GM18907 (cell line): ENCODE measurements at regions not wholly inside any gene's neighbourhood (a gene's known extent, or its start where the extent isn't known, plus 50 kb on each side); places are given as distances from the start of the nearest gene placed in this dataset.

ENCODE experiments used
- ATAC-seq: cut with Tn5 transposase; IDR thresholded peaks from one replicate; pipeline ENCODE4 v1.9.1; 2021; ENCODE audit warnings: mild to moderate bottlenecking, moderate library complexity; ENCODE audit not compliant: unreplicated experiment

DNA sequence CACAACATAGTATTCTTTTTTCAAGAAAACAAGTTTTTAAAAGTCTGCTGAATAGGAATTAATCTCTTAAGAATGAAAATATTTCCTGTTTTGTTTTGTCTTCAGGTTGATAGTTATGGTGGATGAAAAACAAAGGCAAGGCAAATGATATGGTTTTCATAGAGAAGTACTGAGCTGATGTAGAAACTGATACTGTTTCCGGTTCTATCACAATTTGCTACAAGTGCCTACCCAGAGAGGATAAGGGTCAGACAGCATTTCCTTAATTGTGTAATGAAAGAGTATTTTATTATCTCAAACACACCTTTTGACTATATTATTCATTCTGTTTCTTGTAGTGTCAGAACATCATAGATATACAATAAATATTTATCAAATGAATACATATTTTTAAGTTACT, 836.3 kb downstream of the SQOR start:
- no peak for ATAC-seq

DNA sequence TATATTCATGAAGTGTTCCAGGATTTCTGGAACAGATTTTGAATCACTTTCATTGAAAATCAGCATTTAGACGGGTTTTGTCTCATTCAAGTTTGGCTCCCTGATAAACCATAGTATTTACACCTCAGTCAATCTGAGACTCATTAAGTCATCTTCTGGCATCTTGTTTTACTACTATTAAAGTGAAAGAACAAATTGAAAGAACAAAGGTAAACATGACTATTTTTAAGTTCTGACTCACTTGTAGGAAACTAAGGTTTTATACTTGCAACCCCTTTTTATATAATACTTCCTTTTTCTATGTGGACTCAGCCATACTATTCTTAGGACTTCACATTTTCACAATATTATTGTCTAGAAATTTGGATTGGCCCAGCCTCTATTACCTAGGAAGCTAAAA, 854.4 kb downstream of the SQOR start:
- ATAC-seq = no peak

DNA sequence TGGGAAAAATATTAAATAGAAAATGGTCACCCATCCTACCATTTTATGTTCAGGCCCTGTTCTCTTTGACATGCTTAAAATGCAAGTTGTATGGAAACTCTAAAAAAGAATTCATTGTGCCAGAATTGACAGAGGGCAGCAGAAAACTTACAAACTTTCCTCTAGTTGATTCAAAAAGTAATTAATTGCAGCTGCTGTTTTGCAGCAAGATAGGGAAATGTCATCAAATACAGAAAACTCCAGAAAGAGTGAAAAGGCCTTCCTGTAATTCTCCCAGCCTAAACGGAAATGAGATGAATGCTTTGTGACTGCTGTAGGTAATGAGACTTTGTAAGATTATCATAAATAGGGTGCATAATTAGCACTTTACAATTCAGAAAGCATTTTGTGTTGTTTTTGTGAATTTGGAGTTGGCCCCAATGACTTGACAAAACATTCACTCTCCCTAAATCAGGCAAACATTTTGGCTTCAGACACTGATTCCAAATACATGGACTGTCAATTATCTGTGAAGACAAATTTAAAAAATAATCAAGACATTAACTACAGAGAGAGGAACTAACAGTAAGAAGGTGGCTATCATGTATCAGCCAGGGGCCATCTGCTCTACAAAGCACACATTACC, 861.8 kb downstream of the SQOR start:
- no peak for ATAC-seq

DNA sequence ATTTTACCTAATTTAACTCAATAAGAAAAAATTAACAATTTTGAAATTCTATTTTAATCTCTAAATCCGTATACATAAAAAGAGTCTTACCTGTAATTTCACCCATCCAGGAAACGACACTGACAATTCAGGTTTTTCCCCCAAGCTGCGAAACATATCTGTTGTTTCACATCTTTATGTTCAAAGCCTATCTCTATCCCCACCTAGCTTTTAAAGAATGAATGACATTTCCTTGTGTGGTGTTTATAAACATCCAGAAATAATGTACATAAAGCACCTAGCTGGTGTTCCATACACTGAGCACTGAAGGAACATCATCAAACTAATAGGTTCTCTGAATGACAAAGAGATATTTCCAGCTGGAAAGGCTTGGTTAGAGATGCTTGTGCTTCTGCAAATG, 867.8 kb downstream of the SQOR start:
- no peak for ATAC-seq

DNA sequence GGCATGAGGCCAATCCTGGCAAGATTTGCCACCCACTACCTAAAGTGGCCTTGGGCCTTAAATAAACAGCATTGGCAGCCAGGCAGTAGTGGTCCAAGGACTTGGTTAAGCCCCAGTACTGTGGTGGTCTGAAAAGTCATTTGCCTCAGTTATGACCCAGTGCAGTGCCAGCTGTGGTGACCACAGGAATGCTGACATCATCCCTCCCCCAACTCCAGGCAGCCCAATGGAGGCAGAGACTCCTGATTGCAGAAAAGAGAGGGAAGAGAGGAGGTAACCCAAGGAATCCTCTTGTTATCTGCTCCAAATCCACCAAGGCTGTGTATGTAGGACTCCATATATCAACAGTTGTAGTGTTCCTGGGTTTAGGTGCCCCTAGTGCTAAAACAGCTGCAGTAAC, 883.6 kb downstream of the SQOR start:
- no peak for ATAC-seq

DNA sequence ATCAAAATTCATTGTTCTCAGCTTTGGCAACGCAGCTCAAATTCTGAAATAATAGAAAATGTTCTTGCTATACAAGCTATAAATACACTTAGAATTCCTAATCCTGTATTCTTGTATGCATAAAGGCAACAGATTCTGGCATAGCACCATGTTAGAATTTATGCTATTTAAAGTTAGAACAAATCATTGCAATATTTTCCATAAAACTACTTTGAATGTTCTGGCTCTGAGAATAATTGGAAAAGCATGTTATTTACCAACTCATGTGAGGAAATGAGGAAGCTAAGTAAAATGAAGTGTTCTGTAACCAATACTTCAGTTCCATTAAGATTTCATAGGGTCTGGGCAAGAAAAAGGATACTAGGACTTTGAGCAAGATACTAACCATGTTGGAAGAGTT, 888.9 kb downstream of the SQOR start:
- ATAC-seq = no peak

DNA sequence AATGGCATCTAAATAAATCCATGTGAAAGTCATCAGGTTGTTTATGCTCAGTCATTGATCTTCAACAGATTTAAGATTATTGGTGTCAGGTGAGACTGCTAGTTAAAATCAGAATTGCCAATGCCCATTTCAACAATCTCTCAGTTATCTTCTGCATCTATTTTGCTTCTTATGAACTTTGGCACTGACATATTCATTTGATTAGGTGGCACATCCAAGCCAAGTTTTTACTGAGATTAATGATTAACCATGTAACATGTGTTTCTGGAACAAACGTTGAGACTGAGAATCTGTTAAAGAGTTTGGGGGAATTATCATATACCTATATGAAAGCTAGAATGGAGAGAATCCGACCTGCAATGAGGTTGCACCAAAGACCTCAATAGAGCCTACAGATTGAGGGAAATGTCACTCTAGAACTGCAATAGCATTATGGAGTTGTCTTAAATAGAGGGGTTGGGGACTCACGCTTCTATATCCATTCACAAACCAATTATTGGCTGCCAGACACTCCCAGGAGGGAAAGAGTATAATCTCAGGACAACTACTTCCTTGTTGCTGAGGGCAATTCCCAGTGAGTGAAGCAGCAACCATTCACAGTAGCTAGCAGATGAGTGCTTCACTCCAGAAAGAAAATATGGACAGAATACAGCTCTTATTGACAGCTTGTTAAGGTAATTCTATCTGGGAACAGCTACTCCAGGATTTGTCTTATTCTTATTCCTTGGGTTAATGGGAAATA, 891.3 kb downstream of the SQOR start:
- no peak for ATAC-seq

DNA sequence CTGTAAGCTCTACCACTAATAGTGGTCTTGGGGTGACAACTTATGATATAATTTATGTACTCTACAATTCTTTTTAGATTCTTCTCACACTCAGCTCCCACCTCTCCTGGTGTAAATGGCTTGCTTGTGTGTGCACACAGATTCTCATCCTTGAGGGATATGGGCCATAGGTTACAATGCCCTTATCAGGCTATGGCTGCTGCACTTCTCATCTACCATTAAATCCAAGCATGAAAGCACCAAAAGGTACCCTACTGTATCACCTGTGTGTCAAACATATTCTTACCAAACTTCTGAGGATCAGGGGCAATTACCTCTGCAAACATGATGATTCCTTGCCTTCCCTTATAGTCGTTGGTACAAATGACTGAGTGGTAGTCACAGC, 891.9 kb downstream of the SQOR start:
- no peak for ATAC-seq

DNA sequence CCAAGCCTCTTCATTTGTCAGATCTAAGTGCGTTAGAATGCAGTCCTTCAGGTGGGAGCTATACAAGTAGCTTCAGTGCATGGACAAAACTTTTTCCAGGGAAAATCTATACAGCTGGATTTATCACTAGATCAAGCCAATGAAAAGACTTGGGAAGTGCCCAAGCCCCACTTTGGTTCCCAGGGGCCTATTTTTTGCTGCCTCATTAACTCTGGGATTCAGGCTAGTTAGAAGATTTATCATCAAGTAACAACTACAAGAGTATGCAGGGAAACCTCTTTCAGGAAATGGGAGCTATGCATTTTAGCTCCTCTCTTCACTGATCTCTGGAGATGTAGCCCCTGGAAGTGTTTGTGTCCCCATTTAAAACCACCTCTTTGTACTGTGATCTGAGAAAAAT, 908.8 kb downstream of the SQOR start:
- no peak for ATAC-seq

DNA sequence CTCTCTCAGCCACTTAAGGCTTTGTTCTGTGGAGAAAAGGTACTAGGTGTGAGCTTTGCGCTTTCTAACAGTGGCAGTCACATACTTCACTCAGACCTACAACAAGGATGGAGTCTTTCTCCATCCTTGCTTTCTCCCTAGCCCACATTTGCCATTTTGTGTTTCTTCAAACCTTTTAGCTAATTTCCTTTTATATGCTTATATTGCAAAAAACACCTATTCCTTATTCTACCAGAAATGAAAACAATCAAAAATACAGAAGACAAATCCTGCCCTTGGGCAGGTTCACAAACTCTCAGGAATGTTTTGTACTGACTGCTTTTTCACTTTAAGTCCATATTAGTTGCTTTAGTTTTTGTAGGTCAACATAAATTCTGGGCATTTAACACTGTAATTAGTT, 914.2 kb downstream of the SQOR start:
- no peak for ATAC-seq

DNA sequence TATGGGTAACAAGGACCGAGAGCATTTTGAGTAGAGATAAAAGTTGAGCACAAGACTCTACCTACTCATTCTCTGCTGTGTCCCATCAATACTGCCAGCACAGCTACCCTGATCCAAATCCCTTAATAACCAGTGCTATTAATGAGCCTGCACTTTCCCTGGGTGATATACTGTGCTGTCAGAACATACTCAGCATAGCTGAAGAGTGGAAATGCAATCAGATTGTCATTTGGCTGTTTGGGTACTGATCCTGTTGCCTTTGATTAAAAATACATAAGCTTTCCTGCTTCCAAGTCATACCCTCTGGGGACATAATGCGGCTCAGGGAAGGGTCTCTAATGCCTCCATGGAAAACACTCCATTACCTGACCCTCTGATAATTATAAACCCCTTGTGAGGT, 917.5 kb downstream of the SQOR start:
- no peak for ATAC-seq

DNA sequence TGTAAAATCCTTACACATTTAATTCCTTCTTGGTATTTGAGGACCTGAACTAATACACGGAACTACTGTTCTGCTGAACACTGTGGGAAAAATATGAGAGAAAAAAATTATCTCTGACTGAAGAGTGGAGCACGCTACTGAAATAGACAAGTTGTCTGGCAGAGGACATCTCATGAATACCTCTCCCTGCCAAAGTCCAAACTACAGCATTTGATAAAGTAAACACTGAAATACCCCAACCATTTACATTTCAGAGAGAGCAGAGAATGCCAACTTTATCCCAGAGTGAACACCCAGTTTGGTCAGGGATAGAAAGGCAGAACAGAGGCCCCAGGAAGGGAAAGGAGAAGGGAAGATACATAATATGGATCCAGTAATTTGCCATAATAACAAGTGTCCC, 920.7 kb downstream of the SQOR start:
- no peak for ATAC-seq

DNA sequence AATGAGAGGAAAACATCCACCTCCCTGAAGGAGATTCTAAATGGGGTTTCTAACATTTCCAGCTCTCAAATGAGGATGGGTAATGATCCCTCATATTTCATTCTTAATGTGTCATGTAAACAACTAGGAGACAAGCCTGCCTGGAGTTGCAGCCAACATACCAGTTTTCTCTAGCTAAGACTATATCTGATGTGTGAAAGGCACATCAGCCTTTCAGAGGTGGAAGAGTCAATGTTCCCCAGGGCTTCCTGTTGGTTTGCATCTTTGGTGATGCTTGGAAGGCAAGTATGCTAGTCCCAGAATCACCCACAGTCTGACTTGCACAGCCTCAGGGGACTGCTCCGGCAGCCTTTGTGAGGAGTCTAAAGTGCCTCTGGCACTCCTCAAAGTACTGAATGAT, 921.2 kb downstream of the SQOR start:
- no peak for ATAC-seq

DNA sequence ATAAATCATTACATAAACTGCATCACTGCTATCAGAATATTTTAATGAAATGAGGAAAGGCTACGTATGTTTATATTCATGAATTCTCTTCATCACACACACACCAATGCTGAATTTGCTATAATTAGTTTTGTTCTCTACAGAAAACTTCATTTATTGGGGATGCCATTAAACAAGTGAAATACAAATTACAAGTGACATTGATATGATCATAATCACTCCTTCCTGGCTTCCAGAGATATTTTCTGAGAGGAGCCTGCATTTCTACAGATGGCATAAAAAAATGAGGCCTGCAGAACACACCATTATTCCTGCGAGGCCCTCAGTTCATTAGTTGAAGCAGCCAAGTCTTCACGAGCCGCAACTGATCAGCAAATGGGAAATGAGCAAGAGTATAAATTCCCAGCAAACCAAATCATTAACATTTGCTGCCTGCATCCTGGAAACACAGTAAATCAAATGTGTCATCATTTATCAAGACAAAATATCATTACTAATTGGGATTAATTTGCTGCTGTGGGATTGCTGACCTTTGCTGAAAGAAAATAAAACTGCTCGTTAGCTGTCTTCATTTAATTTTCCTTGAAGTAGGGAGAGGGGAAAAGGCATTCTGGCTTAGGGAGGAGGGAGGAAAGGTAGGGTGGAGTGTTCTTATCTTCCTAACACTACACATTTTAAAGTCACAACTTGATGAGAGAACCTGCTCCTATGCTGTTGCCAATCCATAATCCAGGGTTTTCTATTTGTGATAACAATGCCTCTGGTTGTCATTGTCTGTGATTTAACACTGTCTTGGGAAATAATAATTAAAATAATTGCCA, 921.9 kb downstream of the SQOR start:
- no peak for ATAC-seq

DNA sequence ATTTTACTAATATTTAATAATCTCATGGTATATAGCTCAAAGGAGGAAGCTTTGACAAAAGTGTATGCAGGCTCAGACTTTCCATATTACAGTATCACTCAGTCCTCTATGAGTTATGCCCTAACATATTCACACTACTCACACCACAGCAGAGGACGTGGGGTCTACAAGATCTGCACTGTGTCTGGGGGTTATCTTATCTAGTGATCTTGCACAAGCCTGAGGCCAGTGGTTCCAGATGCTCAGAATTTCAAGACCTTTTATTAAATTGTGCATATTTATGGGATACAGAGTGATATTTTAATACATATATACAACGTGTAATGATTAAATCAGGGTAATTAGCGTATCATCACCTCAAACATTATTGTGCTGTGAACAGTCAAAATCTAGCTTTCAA, 933.1 kb downstream of the SQOR start:
- no peak for ATAC-seq

DNA sequence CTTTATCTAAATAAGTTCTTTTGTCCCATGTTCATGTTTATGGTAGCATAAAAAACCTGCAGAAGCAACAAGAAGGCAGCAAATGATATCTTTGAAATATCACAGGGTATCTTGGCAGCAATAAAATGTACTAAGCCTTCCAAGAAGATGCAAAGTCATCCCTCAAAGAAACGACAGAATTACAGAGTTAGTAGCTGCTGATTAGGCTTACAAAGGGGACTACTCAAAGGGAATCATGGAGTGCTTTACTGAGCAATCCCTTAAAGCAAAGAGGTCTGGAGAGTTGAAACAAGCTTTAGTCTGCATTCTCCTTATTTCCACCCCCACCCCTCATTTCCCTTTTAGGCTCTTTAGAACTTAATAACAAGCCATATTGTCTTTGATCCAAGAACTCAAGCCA, 935.0 kb downstream of the SQOR start:
- ATAC-seq = no peak

DNA sequence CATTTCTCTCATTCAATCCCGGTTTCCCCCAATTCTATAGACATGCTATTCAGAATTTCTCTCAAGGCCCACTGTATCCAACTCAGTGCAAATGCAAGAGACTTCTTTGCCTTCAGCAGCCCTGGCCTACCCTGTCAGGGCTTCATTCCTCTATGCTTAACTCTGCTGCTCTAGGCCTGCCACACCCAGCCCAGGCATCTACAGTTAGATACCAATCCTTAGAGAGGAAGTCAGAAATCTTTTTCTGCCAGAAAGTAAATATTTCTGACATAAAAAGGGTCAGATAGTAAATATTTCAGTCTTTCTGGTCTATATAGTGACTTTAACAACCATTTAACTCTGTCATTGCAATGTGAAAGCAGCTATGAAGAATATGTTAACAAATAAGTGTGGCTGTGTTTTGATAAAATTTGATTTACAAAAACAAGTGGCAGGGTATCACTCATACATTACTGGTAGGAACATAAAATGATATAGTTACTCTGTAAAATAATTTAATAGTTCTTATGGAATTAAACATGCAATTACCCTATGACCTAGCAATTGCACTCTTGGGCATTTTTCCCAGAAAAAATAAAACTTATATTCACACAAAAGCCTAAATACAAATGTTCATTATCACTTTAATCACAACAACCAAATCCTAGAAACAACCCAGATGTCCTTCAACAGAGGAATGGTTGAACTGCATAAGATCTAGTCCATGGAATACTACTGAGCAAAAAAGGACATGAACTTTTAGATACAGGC, 942.0 kb downstream of the SQOR start:
- ATAC-seq = no peak

DNA sequence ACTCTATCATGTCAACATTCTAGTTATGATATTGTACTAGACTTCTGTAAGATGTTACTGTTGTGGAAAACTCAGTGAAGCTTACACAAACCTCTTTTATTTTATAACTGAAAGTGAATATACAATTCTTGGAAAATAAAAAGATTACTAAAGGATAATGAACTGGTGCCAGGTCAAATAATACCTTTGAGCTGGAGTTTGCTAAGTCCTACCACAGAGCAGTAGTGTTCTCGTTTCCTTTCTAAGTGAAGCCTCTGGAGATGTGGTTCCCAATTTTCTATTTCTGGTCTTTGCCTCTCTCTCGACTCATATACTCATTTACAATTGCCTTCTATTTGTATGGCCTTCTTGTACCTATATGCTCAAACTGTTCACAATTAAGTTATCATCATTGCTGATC, 942.9 kb downstream of the SQOR start:
- ATAC-seq = no peak

DNA sequence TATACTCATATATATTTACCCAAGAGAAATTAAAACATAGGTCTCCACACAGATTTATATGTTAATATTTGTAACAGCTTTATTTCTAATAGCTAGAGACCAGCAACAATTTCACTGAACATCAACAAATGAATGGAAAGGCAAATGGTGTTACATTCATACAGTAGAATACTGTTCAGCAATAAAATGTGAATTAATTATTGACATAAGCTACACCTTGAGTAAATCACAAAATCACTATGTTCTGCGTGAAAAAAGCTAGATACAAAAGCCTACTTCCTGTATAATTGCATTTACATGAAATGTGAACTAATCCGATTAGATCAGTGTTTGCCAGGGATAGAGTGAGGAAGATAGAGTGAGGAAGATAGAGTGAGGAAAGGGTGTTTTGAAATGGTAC, 945.7 kb downstream of the SQOR start:
- no peak for ATAC-seq

DNA sequence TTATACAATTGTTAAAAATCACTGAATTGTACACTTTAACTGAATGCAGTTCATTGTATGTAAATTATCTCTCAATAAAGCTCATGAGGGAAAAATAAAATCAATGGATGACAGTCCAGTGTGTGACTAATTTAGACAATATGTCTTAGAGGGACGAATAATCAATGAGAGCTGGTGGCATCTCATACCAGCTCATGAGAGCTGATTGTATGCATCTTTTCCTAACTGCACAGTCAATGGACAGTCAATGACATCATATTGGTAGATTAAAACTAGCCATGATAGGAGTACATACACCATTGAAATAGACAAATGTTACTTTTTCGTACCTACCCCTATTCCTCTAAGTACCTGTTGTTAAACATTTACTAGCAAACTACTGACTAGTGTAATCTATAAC, 946.1 kb downstream of the SQOR start:
- no peak for ATAC-seq

DNA sequence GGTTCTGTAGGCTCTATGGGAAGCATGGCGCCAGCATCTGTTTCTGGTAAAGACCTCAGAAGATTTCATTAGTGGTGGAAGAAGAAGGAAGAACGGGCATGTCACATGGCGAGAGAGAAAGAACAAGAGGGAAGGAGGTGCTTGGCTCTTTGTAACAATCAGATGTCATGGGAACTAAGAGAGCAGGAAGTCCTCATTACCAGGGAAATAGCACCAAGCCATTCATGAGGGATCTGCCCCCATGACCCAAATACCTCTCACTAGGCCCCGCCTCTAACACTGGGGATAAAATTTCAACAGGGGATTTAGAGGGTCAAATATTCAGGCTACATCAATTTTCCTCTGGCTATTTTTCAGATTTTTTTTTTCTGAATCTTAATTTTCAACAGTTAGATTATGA, 954.3 kb downstream of the SQOR start:
- ATAC-seq = no peak
